BJ (cell line): ENCODE measurements at regions not wholly inside any gene's neighbourhood (a gene's known extent, or its start where the extent isn't known, plus 50 kb on each side); places are given as distances from the start of the nearest gene placed in this dataset.

ENCODE experiments used
- CTCF ChIA-PET: fragments of 350-600 bp; formaldehyde crosslinking; extraction: SDS; loops from one replicate; lab custom pipeline; 2021; ENCODE audit warnings: antibody characterized with exemption, inconsistent platforms; lab: Yijun Ruan, JAX
- POLR2A ChIA-PET: fragments of 300-600 bp; sonication (Branson Sonifier 250); formaldehyde crosslinking; extraction: SDS; loops from one replicate; lab custom pipeline; 2021; ENCODE audit warnings: antibody characterized with exemption; lab: Charles Lee
- DNase-seq: peaks from one replicate; pipeline ENCODE4 v3.0.0-alpha.2; 2011; ENCODE audit warnings: low read depth
- H3K27me3 ChIP-seq: 2 replicates; pipeline ENCODE4 v1.6.0; 2011; ENCODE audit warnings: low read length; ENCODE audit not compliant: control insufficient read depth, insufficient read depth
- H3K36me3 ChIP-seq: 2 replicates; pipeline ENCODE4 v1.5.1; 2011; ENCODE audit warnings: low read length; ENCODE audit not compliant: control insufficient read depth, insufficient read depth
- H3K4me3 ChIP-seq: 2 replicates; pipeline ENCODE4 v1.5.1; 2011; ENCODE audit warnings: low read depth, mild to moderate bottlenecking, control low read depth, low read length
- CTCF ChIP-seq: IDR thresholded peaks from 2 replicates; pipeline ENCODE4 v1.5.1; 2011; ENCODE audit warnings: low read depth, mild to moderate bottlenecking, control low read depth, inconsistent platforms, low read length, moderate library complexity; ENCODE audit not compliant: insufficient read depth

- no peak for TF ChIP-seq CTCF
- no peaks in the 10 kb centered on the region for H3K27me3 ChIP-seq
- no peaks in the 10 kb centered on the region for H3K36me3 ChIP-seq
- POLR2A ChIA-PET, result no interaction called here
- CTCF ChIA-PET, result no interaction called here
- DNase-seq, result no peak
- H3K4me3 ChIP-seq, result no peak overlapping the region
These were observed 616.7 kb upstream of the ID2 start for GRCh38 chr2:8065191-8065590.

- no peak for TF ChIP-seq CTCF
- Histone ChIP-seq H3K4me3 (no peak overlapping the region), H3K36me3 (no peaks in the 10 kb centered on the region), H3K27me3 (no peaks in the 10 kb centered on the region)
- ChIA-PET POLR2A (no interaction called here), CTCF (interaction anchor here (1.1 kb wide), 1 partner anchor 96 kb away, joined by 3 read pairs; no protein-coding TSS in a partner anchor)
- no peak for DNase-seq
These were observed 614.0 kb upstream of the ID2 start for GRCh38 chr2:8067784-8068336.

- H3K36me3 ChIP-seq, result no peaks in the 10 kb centered on the region
- H3K27me3 ChIP-seq, result no peaks in the 10 kb centered on the region
- H3K4me3 ChIP-seq, result no peak overlapping the region
- TF ChIP-seq CTCF, result no peak
- ChIA-PET POLR2A (interaction anchor here (0.6 kb wide), 1 partner anchor 14 kb away, joined by 4 read pairs; no protein-coding TSS in a partner anchor), CTCF (no interaction called here)
- DNase-seq, result no peak
These were observed 608.9 kb upstream of the ID2 start for GRCh38 chr2:8072907-8073306.

GRCh38 chr2:8073916-8074315 lies 607.9 kb upstream of the ID2 start:
- no peaks in the 10 kb centered on the region for H3K27me3 ChIP-seq
- no peak for TF ChIP-seq CTCF
- CTCF ChIA-PET, result no interaction called here
- no peak for DNase-seq
- H3K4me3 ChIP-seq, result no peak overlapping the region
- no peaks in the 10 kb centered on the region for H3K36me3 ChIP-seq
- POLR2A ChIA-PET, result no interaction called here

- ChIA-PET POLR2A (no interaction called here), CTCF (interaction anchor here (1.1 kb wide), 1 partner anchor 8 kb away, joined by 3 read pairs; no protein-coding TSS in a partner anchor)
- no peaks in the 10 kb centered on the region for H3K27me3 ChIP-seq
- TF ChIP-seq CTCF, result no peak
- H3K4me3 ChIP-seq, result no peak overlapping the region
- no peak for DNase-seq
- no peaks in the 10 kb centered on the region for H3K36me3 ChIP-seq
These were observed 605.2 kb upstream of the ID2 start for GRCh38 chr2:8076448-8077342.
